ENCODE measurements at regions not wholly inside any gene's neighbourhood (a gene's known extent, or its start where the extent isn't known, plus 50 kb on each side); places are given as distances from the start of the nearest gene placed in this dataset.

GRCh38 chr16:86308514-86308913 is 201.8 kb upstream of the FOXF1 start:
- TF ChIP-seq, protein P1, sequence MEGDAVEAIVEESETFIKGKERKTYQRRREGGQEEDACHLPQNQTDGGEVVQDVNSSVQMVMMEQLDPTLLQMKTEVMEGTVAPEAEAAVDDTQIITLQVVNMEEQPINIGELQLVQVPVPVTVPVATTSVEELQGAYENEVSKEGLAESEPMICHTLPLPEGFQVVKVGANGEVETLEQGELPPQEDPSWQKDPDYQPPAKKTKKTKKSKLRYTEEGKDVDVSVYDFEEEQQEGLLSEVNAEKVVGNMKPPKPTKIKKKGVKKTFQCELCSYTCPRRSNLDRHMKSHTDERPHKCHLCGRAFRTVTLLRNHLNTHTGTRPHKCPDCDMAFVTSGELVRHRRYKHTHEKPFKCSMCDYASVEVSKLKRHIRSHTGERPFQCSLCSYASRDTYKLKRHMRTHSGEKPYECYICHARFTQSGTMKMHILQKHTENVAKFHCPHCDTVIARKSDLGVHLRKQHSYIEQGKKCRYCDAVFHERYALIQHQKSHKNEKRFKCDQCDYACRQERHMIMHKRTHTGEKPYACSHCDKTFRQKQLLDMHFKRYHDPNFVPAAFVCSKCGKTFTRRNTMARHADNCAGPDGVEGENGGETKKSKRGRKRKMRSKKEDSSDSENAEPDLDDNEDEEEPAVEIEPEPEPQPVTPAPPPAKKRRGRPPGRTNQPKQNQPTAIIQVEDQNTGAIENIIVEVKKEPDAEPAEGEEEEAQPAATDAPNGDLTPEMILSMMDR (IDR thresholded peaks at IDR 0.05) = no peak
- no peak for TF ChIP-seq TCF7L2 (IDR thresholded peaks at IDR 0.05; ENCODE audit: low read depth, low read length)
- TF ChIP-seq, protein P2, sequence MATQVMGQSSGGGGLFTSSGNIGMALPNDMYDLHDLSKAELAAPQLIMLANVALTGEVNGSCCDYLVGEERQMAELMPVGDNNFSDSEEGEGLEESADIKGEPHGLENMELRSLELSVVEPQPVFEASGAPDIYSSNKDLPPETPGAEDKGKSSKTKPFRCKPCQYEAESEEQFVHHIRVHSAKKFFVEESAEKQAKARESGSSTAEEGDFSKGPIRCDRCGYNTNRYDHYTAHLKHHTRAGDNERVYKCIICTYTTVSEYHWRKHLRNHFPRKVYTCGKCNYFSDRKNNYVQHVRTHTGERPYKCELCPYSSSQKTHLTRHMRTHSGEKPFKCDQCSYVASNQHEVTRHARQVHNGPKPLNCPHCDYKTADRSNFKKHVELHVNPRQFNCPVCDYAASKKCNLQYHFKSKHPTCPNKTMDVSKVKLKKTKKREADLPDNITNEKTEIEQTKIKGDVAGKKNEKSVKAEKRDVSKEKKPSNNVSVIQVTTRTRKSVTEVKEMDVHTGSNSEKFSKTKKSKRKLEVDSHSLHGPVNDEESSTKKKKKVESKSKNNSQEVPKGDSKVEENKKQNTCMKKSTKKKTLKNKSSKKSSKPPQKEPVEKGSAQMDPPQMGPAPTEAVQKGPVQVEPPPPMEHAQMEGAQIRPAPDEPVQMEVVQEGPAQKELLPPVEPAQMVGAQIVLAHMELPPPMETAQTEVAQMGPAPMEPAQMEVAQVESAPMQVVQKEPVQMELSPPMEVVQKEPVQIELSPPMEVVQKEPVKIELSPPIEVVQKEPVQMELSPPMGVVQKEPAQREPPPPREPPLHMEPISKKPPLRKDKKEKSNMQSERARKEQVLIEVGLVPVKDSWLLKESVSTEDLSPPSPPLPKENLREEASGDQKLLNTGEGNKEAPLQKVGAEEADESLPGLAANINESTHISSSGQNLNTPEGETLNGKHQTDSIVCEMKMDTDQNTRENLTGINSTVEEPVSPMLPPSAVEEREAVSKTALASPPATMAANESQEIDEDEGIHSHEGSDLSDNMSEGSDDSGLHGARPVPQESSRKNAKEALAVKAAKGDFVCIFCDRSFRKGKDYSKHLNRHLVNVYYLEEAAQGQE (IDR thresholded peaks at IDR 0.05; ENCODE audit: insufficient read depth in 1 of 2, low read depth in 2 of 2, low read length in 1 of 2) = no peak

All from Panc1 (cell line).